Neural crest cell (in vitro differentiated cells): ENCODE measurements at regions not wholly inside any gene's neighbourhood (a gene's known extent, or its start where the extent isn't known, plus 50 kb on each side); places are given as distances from the start of the nearest gene placed in this dataset.
A peak's percentile ranks its signal among the peaks of the same experiment; 100 is the strongest.

Experiments
- DNase-seq: peaks from one replicate; pipeline ENCODE4 v3.0.0; 2021; ENCODE audit warnings: low read depth, mixed read lengths, low spot score
- H3K27ac Mint-ChIP-seq: one replicate; pipeline ENCODE4 v1.8.0; 2021; ENCODE audit warnings: mild to moderate bottlenecking, mixed read lengths; ENCODE audit not compliant: unreplicated experiment
- H3K27me3 Mint-ChIP-seq: 2 replicates; pipeline ENCODE4 v1.8.0; 2021; ENCODE audit warnings: low read depth, mild to moderate bottlenecking, mixed read lengths
- H3K36me3 Mint-ChIP-seq: 2 replicates; pipeline ENCODE4 v1.8.0; 2021; ENCODE audit warnings: low read depth, mild to moderate bottlenecking, mixed read lengths
- H3K4me1 Mint-ChIP-seq: 2 replicates; pipeline ENCODE4 v1.8.0; 2021; ENCODE audit warnings: mixed read lengths
- H3K4me3 Mint-ChIP-seq: one replicate; pipeline ENCODE4 v1.8.0; 2021; ENCODE audit warnings: mild to moderate bottlenecking, mixed read lengths
- H3K9me3 Mint-ChIP-seq: 2 replicates; pipeline ENCODE4 v1.8.0; 2021; ENCODE audit warnings: mixed read lengths
- TF ChIP-seq, protein P1 (sequence below): fragments of 200-600 bp; sonication (generic); conservative IDR thresholded peaks from 2 replicates; pipeline ENCODE4 v1.5.0; 2021; ENCODE audit warnings: antibody characterized with exemption, mild to moderate bottlenecking

DNA sequence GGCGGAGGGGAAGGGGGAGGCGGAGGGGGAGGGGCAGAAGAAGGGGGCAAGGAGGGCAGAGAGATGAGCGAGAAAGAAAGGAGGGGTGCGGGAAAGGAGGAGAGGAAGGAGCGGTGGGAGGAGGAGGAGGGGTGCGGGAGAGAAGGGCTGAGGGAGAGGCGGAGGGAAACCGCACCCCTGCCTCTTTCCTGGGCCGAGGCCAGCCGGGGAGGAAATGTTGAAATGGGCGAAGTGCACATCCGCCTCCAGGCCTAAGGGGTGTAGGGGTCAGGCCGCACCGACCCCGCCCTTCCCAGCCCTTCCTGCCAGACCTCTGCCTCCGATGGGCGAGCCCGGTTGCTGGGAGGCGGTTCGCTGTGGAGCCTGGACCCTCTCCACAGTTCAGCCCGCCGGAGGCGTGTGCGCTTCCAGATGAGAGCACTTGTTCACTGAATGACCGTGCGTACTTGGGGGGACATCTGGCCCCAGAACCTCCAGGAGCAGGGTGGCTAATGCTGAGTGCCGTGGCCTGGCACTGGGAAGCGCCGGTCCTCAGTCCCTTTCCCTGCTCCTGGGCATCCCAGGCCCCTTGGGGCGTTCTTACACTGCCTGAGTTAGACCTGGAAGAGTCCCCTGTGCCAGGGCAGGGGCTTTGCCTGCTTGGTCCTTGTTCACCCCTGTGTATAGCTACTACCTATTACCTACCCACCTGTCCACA lies 110.3 kb upstream of the KLF13 start:
- peak overlapping the region; percentile 91 for H3K27ac Mint-ChIP-seq
- TF ChIP-seq, protein P1, sequence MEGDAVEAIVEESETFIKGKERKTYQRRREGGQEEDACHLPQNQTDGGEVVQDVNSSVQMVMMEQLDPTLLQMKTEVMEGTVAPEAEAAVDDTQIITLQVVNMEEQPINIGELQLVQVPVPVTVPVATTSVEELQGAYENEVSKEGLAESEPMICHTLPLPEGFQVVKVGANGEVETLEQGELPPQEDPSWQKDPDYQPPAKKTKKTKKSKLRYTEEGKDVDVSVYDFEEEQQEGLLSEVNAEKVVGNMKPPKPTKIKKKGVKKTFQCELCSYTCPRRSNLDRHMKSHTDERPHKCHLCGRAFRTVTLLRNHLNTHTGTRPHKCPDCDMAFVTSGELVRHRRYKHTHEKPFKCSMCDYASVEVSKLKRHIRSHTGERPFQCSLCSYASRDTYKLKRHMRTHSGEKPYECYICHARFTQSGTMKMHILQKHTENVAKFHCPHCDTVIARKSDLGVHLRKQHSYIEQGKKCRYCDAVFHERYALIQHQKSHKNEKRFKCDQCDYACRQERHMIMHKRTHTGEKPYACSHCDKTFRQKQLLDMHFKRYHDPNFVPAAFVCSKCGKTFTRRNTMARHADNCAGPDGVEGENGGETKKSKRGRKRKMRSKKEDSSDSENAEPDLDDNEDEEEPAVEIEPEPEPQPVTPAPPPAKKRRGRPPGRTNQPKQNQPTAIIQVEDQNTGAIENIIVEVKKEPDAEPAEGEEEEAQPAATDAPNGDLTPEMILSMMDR = no peak
- H3K4me1 Mint-ChIP-seq = peaks cover 6% of the 10 kb centered on the region
- peak overlapping the region; percentile 85 for H3K4me3 Mint-ChIP-seq
- no peaks in the 10 kb centered on the region for H3K36me3 Mint-ChIP-seq
- peaks cover 8% of the 10 kb centered on the region for H3K27me3 Mint-ChIP-seq
- H3K9me3 Mint-ChIP-seq = no peaks in the 10 kb centered on the region
- DNase-seq = peak; percentile 41

DNA sequence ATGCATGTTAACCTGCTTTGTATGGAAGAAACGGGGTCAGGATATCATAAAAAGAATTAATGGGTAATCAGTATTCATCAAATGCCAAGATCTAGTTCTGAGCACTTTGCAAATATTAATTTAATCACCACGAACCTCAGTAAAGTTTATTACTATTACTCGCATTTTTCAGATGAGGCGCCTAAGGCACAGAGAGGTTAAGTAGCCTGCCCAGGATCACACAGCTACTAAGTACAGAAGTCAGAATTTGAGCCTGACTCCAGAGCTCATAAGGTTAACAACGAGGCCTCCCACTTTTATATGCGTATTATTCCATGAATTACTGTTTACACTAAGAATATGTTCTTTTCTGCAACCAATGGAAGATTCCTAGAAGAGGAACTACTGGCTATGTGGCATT lies 109.6 kb upstream of the KLF13 start:
- no peak for DNase-seq
- peaks cover 6% of the 10 kb centered on the region for H3K4me1 Mint-ChIP-seq
- no peaks in the 10 kb centered on the region for H3K36me3 Mint-ChIP-seq
- H3K9me3 Mint-ChIP-seq = no peaks in the 10 kb centered on the region
- no peak overlapping the region for H3K27ac Mint-ChIP-seq
- H3K4me3 Mint-ChIP-seq = peak overlapping the region; percentile 85
- TF ChIP-seq, protein P1 = no peak
- peaks cover 8% of the 10 kb centered on the region for H3K27me3 Mint-ChIP-seq

DNA sequence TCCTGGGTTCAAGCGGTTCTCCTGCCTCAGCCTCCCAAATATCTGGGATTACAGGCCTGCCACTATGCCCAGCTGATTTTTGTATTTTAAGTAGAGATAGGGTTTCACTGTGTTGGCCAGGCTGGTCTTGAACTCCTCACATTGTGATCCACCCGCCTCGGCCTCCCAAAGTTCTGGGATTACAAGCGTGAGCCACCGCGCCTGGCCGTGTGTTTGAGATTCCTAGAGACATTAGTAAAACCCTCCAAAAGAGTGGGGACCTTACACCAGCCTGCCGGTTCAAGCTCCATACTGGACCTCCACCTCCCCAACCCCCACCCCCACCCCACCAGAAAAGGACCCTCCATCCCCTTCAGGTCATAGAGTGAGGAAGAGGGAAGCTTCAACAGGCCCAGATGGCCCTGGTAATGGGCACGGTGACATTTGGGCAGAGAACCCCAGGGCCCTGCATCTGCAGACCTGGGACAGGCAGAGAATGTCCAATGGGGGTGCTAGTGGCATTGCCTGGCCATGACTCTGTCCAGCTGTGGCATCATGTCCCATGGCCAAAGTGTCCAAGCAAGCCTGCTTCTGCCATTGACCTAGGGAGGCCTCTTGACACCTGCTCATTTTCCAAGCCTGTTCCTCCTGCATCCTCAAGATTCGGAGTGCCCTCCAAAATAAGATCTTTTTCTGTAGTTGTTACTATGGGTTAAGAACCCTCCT lies 108.9 kb upstream of the KLF13 start:
- Mint-ChIP-seq H3K27me3 (peaks cover 9% of the 10 kb centered on the region), H3K36me3 (no peaks in the 10 kb centered on the region), H3K9me3 (no peaks in the 10 kb centered on the region), H3K4me3 (no peak overlapping the region), H3K27ac (no peak overlapping the region), H3K4me1 (peaks cover 11% of the 10 kb centered on the region)
- no peak for DNase-seq
- TF ChIP-seq, protein P1 = no peak

DNA sequence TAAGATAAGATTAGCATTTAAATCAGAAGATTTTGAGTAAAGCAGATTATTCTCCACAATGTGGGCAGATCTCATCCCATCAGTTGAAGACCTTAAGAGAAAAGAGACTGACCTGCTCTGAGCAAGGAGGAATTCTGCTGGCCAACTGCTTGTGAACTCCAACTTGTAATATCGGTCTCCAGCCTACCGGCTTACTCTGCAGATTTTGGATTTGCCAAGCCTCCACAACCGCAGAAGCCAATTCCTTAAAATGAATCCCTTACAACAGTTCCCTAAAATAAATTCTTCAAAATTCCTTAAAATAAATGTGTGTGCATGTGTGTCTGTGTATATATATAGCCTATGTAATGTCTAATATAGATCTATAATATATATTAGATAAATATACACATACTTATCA lies 107.4 kb upstream of the KLF13 start:
- Mint-ChIP-seq H3K4me1 (peaks cover 15% of the 10 kb centered on the region), H3K4me3 (peak overlapping the region; percentile 41), H3K9me3 (no peaks in the 10 kb centered on the region), H3K36me3 (no peaks in the 10 kb centered on the region), H3K27ac (no peak overlapping the region), H3K27me3 (peaks cover 12% of the 10 kb centered on the region)
- DNase-seq = no peak
- TF ChIP-seq, protein P1 = no peak

DNA sequence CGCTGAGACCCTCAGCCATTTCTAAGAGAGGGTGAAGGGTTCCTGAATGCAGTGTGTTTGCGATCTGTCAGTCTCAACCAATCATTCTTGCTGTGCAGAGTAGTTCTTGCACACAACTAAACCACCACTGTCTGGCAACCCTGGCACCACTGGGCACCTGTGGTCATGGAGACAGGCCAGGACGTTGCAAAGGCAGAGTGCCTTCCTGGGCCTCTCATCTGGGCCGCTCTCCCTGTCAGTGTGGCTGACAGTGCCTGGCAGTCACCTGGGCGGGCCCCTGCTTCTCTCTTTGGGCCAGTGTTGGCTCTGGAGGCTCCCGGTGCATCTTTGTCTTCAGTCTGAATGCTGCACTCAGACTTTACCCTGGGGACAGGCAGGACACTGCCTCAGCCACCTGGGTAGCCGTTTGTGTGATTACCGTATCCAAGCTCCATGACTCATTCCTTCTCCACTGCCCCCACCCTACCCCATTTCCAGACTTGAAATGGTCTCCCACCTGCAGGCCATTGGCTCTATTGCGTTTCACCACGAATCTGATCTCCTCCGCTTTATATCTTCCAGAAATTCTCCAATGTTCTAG lies 104.6 kb upstream of the KLF13 start:
- Mint-ChIP-seq H3K27me3 (peaks cover 9% of the 10 kb centered on the region), H3K4me1 (peaks cover 12% of the 10 kb centered on the region), H3K36me3 (no peaks in the 10 kb centered on the region), H3K4me3 (no peak overlapping the region), H3K27ac (no peak overlapping the region), H3K9me3 (no peaks in the 10 kb centered on the region)
- TF ChIP-seq, protein P1 = no peak
- no peak for DNase-seq
